HepG2 (cell line): ENCODE measurements at regions not wholly inside any gene's neighbourhood (a gene's known extent, or its start where the extent isn't known, plus 50 kb on each side); places are given as distances from the start of the nearest gene placed in this dataset.

Experiments used
- BHLHE40 ChIP-seq: IDR thresholded peaks from 2 replicates; pipeline ENCODE4 v1.6.1; 2011; ENCODE audit warnings: low read length, improper control_type of control experiment
- CCDC6 ChIP-seq: sonication (generic); formaldehyde crosslinking; IDR thresholded peaks from 2 replicates; pipeline ENCODE4 v1.8.1; 2022; ENCODE audit warnings: mild to moderate bottlenecking, missing genetic modification reagents, moderate library complexity
- CTCF ChIP-seq: sonication (generic); formaldehyde crosslinking; IDR thresholded peaks from 2 replicates; pipeline ENCODE4 v1.5.0; 2020; ENCODE audit warnings: mild to moderate bottlenecking, missing genetic modification reagents, moderate library complexity
- EZH2 ChIP-seq: conservative IDR thresholded peaks from 2 replicates; pipeline ENCODE4 v1.6.1; 2012; ENCODE audit warnings: mild to moderate bottlenecking, low read depth, low read length, moderate library complexity
- GABPA ChIP-seq, 2 experiments: IDR thresholded peaks; 2 replicates each; pipeline ENCODE4 v1.6.1; 2011 to 2016; ENCODE audit warnings: low read depth in 2 of 2, low read length in 1 of 2, missing biosample characterization in 1 of 2, missing genetic modification characterization in 1 of 2
- MXI1 ChIP-seq: IDR thresholded peaks from 3 replicates; pipeline ENCODE4 v1.6.1; 2012; ENCODE audit warnings: low read depth, low read length, inconsistent platforms, borderline replicate concordance
- MYC ChIP-seq: sonication (generic); formaldehyde crosslinking; IDR thresholded peaks from 2 replicates; pipeline ENCODE4 v1.9.0; 2021; ENCODE audit warnings: missing genetic modification reagents, borderline replicate concordance
- POLR2A ChIP-seq, 2 experiments: IDR thresholded peaks; 2 replicates each; pipeline ENCODE4 v1.6.1; 2011; ENCODE audit warnings: low read depth in 2 of 2, low read length in 2 of 2, mild to moderate bottlenecking in 1 of 2, moderate library complexity in 1 of 2; ENCODE audit not compliant: insufficient read depth in 1 of 2
- TCF7L2 ChIP-seq: IDR thresholded peaks from 2 replicates; pipeline ENCODE4 v1.6.1; 2011; ENCODE audit warnings: mild to moderate bottlenecking, low read depth, low read length, moderate library complexity
- THYN1 ChIP-seq: sonication (generic); formaldehyde crosslinking; IDR thresholded peaks from 2 replicates; pipeline ENCODE4 v1.8.1; 2023; ENCODE audit warnings: low read depth, mild to moderate bottlenecking, moderate library complexity, missing genetic modification reagents, borderline replicate concordance
- USF2 ChIP-seq, 2 experiments: sonication (generic) in 1 of 2; formaldehyde crosslinking in 1 of 2; IDR thresholded peaks; 2 replicates each; pipeline versions ENCODE4 v1.5.1 to v1.6.1; 2011 to 2020; ENCODE audit warnings: borderline replicate concordance in 1 of 2, low read depth in 1 of 2, low read length in 1 of 2, mild to moderate bottlenecking in 1 of 2, missing genetic modification reagents in 1 of 2, moderate library complexity in 1 of 2
- ZNF225 ChIP-seq: sonication (generic); formaldehyde crosslinking; IDR thresholded peaks from 2 replicates; pipeline ENCODE4 v1.4.0; 2020; ENCODE audit warnings: mild to moderate bottlenecking, missing genetic modification reagents
- ZNF550 ChIP-seq: sonication (generic); formaldehyde crosslinking; IDR thresholded peaks from 2 replicates; pipeline ENCODE4 v1.4.0; 2020; ENCODE audit warnings: mild to moderate bottlenecking, missing genetic modification reagents, borderline replicate concordance
- ZZZ3 ChIP-seq: sonication (generic); formaldehyde crosslinking; IDR thresholded peaks from 2 replicates; pipeline ENCODE4 v1.4.0; 2020; ENCODE audit warnings: missing genetic modification reagents, mild to moderate bottlenecking, borderline replicate concordance

GRCh38 chr6:134469702-134470456 lies 152.0 kb upstream of the SGK1 start:
- TF ChIP-seq BHLHE40 (no peak), USF2 (IDR thresholded peaks at IDR 0.05; ENCODE audit: low read depth, low read length) (no peak), USF2 (CRISPR knock-in tag; IDR thresholded peaks at IDR 0.05; ENCODE audit: borderline replicate concordance) (no peak), ZNF550 (CRISPR knock-in tag) (no peak), THYN1 (CRISPR knock-in tag) (no peak), MYC (CRISPR knock-in tag) (no peak), ZNF225 (no peak), CTCF (CRISPR knock-in tag) (no peak), CCDC6 (CRISPR knock-in tag) (no peak), ZZZ3 (no peak), TCF7L2 (no peak), GABPA (IDR thresholded peaks at IDR 0.05; ENCODE audit: low read depth, low read length) (no peak), GABPA (CRISPR knock-in tag; IDR thresholded peaks at IDR 0.05; ENCODE audit: low read depth) (no peak), POLR2A (IDR thresholded peaks at IDR 0.05; ENCODE audit: insufficient read depth in 1 of 2, low read depth in 2 of 2, low read length in 2 of 2) (no peak), EZH2 (no peak), MXI1 (no peak)
